ENCODE measurements at regions not wholly inside any gene's neighbourhood (a gene's known extent, or its start where the extent isn't known, plus 50 kb on each side); places are given as distances from the start of the nearest gene placed in this dataset.

DNA sequence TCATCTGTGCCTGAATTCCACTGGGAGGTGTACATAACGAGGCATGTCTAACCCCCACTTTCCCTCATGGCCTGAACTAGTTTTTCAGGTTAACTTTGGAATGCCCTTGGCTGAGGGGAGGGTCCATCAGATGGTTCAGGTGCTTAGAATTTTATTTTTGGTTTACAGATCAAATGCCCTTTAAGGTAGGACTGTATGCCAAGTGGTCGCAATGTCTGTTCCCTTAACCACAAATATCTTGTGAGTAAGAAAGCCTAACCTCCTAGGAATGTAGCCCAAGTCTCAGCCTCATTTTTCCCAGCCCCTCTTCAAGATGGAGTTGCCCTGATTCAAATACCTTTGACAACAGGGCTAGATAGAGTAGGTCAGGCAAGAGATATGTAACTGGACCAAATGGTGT lies 78.4 kb downstream of the RNASET2 start:
- DNase-seq (ENCODE audit: low read depth) = no peak

DNA sequence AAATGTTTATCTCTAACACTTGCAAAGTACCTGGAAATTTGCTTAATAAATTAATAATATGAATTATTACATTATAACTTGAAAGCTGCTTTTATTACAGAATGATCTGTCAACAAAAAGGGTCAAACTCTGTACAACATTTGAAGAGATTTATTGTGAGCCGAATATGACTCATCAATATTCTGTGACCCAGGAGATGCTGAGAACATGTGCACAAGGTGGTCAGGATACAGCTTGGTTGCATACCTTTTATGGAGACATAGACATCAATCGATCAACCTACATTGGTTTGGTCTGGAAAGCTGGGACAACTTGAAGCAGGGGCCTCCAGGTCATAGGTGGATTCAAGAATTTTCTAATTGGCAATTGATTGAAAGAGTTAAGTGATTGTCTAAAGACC lies 79.0 kb downstream of the RNASET2 start:
- no peak for DNase-seq (ENCODE audit: low read depth)

DNA sequence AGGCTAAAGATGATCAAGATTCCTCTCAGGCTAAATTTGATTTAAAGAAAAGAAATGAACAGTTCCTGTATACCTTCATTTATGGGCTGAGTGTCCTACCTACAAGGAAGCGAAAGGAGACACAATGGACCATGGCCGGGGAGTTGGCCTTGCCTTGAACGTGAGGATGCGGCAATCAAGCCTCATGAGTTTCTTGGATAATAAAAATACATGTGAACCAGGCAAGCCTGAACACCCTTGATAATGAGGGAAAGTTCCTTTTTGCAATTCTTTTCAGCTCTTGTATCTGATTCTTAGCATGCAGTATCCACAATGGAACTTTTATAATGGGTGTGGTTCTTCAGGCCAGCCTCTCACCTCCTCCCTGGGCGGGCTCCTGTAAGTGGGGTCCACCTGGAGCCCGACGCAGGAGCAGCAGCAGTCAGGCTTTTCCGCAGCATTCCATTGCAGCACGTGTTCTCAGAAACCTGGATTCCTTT lies 83.8 kb downstream of the RNASET2 start:
- no peak for DNase-seq (ENCODE audit: low read depth)

DNA sequence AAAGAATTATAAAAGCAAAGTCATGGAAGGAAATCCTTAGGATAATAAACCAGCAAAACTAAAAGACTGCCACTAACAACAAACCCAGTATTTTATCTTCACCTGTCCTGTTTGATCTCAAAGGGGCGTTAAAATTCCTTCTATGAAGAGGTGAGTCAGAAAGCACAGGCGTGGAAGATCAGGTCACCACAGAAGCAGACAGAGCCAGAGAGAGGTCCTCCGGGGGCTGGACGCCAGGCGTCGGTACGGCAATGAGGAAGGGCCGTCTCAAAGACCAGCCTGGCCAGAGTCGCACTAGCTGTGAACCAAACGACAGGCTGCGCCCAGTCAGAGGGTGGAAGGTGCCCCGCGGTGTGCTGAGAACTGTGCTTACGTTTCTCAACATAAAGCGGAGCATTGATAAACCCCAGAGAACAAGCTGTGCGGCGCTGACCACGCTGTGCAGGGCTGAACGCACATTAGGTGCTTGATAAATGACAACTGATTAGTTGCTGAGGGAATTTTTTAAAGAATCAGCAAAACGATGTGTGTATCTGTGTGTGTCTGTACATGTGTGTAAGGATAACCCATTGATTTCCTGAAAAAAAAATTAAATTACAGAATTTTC lies 85.6 kb downstream of the RNASET2 start:
- no peak for DNase-seq (ENCODE audit: low read depth)

DNA sequence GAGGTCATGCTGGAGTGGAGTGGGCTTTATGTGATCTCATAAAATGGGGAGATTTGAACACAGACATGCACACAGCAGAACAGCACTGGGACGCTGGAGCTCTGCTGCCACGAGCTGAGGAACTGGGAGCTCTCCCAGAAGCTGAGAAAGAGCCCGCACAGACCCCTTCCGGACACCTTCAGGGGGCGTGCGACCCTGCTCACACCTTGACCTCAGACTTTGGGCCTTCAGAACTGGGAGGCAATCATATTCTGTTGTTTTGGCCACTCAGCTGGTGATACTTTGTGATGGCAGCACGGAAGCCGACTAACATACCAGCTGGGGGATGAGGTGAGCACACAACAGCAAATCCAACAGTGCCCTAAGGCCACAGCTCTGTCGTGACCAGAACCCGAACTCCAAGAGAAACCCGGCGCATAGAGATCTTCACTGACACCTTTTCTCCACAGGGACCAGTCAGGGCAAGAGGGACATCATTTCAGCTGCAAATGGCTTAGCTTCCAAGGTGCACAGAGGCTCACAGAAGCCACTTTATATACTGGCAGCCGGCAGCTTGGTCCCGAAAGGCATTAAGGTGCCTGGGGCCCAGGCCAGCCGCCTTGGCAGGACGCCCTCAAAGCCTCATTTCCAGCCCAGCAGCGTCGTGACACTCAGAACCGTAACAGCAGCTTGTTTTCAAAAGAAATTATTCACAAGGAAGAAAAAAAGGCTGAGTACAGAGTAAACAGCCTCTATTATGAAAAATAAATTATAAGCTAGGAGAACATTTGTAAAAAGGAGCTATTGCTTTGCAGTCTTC lies 89.3 kb downstream of the RNASET2 start:
- no peak for DNase-seq (ENCODE audit: low read depth)

DNA sequence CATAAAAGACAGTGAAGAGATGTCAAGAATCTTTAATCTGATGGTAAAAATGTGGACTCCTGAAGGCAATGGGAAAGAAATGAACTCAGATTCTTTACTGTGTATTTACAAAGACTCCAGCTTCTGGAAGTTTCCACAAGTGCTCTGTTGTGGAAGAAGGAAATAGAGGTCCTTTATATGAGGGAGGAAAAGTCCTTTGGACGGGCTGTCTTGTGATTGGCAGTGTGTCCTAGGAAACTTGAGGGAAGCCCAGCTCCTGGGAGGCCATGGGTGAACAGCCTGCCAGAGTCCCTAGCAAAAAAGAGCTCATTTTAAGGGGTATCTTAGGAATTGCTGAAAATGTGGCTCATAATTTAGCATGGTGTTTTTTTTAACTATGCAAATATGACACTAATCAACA lies 92.0 kb downstream of the RNASET2 start:
- DNase-seq (ENCODE audit: low read depth) = no peak

DNA sequence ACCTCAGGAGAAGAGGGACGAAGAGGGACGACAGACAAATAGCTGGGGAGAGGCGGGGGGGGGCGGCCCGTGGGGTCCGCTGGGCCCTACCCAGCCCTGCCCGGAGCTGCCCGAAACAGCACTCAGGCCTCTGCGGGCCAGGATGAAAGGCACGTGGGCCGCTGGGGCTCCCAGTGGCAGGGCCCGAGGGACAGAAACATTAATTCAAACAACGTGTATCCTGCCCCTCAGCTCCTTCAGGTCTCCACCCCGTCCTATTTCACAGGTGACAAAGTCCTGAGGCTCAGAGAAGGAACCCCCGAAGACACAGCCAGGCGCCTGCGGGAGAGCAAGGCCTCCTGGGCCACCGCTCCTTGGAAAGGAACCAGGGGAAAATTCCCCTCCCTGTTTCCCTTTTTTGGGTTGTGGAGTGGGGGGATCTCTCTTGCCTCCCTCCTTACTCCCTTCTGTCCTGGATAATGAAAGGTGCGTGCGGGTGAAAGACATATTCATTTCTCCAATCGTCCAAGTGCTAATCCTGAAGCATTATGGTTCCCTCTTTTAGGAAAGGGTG lies 93.3 kb downstream of the RNASET2 start:
- no peak for DNase-seq (ENCODE audit: low read depth)

DNA sequence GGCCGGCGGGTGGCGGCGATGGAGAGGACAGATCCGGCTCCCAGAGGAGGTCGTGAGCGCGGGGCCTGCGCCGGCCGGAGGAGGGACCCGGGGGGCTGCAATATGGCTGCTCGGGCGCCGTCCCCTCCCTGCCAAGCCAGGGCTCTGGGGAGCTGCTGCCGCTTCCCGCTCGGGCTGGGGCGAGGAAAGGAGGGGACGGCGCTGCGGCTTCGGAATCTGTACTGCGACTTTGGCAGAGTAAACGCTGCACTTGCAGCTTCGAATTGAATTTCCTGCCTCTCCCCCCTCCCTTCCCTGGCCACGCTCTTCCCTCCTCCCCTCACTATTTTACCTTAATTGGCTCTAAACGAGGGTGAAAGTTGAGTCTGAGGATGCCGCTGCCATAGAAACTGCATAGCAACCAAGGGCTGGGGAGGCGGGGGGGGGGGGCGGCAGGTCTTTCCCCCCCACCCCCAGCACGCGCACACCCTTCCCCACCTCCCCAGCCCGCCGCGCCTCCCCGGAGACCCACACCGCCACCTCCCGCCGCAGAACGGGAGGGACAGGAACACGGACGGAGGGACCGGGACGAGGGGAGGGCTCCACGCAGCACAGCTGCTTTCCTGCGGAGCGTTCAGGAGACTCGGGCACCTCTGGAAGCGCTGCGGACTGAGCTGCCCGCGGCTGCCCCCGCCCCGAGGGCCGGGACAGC lies 93.9 kb downstream of the RNASET2 start:
- no peak for DNase-seq (ENCODE audit: low read depth)

DNA sequence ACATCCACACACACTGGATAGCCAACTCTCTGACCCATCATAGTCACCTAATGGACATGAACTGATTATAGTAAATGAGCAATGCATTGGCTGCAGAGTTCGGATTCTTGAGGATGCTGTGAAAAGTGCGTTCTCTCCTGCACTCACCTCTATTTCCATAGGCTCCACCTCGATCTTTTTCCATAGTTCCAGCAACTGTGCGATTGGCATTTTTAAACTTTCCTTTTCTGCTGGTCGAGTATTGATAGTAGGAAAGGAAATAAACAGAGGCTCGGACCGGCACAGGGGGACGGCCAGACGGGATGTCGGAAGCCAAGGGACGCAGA lies 94.4 kb downstream of the RNASET2 start:
- DNase-seq (ENCODE audit: low read depth) = no peak

DNA sequence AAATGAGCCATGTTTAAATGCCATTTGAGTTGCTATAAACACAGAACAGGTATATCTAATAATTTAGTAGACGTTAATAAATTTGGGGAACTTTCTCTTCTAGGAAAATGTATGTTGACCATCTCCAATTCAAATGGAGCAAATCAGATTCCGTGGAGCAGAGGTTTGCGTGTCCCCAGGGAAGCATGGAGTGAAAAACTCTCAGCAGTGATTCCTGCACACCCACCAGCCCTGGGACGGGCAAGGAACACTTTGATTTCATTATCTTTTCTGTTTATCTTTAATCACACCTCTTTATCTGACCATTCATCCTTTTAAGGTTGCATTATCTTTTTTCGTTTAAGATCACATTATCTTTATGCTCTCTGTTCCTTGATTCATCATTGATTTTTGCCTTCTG lies 95.0 kb downstream of the RNASET2 start:
- DNase-seq (ENCODE audit: low read depth) = no peak

DNA sequence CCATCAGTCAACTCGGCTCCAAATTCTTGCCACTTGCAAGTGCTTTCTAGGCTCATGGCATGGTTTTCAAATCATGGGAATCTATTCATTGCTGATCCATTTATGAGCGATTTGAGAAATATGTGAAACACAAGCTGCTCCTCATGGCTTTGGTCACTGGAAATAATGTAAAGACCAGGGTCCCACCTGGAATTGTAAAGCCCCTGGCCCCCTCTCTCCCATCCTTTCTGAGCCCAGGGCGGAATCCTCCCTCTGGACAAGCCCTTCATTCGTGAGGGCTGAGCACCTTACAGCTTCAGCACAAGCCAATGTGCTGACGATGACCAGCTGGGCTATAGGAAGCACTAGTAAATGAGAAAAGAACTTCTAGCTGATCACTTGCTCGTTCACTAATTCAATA lies 96.0 kb downstream of the RNASET2 start:
- no peak for DNase-seq (ENCODE audit: low read depth)

DNA sequence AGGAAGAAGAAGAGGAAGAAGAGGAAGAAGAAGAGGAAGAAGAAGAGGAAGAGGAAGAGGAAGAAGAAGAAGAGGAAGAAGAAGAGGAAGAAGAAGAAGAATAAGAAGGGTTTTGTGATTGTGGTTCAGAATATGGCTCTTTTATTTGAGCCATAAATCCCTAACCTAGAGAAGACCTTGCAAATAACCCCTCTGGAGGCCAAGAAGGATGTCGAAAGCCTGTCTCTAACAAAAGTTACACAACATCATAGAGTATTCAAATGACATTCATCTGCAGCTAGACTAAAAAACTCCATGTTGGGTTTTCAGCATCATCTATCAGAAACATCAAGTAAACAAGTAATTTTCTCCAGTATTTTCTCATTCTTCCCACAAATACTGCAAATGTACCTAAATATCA lies 100.9 kb downstream of the RNASET2 start:
- no peak for DNase-seq (ENCODE audit: low read depth)

DNA sequence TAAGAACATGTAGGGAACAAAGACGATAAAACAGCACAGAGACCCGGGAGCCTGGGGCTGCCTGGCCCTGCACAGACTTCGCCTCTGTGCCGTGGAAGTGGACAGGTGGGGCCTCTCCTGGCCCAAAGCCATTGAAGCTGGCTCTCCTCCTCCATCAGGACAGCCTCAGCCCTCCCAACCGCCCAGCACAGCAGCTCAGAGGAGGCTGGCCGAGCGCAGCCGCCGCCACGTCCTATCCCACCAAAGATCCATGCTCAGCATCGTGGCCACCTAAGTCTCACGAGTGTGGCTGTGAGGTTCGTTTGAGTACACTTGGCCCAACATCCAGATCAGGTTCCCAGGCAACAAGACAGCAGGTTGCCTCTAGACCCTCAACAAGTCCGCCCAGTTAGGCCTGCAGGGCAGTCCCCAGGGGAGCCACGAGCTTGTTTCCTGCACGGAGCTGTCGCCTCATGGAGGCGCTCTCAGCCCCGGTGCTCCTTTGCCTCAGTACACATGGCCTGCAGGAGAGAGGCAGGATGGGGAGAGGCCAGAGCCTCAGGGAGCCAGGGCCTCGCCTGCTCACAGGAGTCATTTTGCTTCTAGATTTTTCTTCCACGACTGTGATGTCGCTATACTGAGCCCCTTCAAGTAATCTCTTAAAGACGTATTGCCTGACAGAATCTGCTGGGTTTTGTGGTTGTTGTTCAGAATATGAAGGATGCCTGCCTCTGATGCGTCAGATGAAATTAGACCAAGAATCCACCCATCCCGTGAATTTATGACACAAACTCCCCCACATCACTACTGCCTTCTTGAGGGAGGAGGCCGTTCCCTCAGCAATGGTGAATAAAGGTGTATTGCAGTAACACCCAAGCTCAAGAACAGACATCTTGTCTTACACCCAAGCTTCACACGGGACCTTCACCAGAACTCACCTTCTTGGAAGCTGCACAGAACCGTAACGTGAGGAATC lies 102.7 kb downstream of the RNASET2 start:
- no peak for DNase-seq (ENCODE audit: low read depth)

DNA sequence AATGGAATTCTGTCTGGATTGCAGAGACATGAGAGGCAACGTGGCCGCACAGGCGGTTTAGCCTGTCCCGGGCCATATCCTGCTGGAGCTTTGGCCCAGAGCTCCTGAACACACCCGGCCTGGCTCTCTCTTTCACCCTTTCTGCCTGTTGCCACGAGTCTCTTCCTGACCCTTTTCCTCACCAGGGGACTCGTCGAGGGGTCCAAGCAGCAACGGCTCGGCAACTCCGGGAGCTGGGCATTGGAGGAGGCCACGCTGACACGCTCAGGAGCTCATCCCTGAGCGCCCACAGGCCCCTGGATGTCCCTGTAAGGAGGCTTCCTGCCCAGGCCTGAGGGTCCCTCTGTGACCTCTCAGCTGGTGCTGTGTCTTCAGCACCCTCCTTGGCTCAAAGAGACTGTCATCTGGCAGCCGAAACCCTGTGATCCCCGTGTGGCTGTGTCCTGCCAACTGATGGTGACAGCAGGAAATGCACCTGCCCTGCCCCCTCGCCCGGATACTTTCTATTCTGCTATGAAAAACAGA lies 103.8 kb downstream of the RNASET2 start:
- no peak for DNase-seq (ENCODE audit: low read depth)

DNA sequence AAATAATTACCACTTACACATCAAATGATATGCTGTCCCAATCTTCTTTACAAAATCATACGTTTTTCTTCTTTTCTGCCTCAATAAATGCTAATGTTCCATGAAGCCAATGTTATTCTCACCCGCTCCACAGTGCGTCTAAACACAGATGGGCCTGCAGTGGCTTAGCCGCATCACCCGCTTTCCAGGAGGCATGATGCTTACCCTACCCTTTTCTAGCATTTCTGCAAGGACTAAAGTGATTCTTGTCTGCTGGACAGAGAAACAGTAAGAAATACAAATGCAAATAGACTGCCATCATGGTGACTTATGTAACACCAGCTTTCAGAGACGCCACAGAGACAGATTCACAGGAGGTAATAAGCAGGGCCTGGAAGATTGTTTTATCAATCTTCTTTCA lies 104.4 kb downstream of the RNASET2 start:
- DNase-seq (ENCODE audit: low read depth) = no peak

DNA sequence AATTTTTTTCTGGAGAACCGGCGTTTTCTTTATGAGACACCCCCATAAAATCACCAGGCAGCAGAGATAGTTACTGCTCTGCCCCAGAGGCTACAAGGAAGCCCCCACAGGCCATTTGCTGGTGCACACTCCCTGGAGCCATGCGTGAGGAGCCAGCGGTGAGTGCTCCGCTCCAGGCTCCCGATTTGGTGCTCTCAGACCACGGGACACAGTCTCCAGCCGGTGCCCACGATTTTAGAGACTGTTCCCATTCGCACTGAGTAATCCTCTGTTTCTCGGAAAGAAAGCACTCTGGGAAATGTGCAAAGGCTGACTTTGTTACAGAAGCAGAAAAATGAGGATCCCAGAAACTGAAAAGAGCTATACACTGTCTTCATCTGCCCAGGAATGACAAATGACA lies 104.9 kb downstream of the RNASET2 start:
- DNase-seq (ENCODE audit: low read depth) = no peak

DNA sequence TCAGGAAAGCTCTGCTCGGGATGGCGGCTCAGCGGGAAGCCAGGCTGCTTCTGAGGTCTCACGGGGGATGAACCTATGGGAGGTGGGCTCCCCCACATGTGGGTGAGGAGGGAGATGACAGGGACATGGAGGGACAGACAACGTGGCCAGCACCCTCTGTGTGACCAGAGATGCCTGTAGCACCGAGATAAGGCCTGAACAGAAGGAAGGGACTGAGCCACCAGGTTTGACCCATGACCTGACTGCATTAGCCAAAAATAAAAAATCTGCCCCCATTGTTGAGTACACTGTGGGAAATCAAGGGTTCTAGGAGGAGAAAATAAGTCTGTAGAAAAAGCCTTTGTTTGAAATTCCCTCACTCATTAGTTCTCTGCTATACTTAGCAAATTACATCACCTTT lies 105.7 kb downstream of the RNASET2 start:
- no peak for DNase-seq (ENCODE audit: low read depth)

DNA sequence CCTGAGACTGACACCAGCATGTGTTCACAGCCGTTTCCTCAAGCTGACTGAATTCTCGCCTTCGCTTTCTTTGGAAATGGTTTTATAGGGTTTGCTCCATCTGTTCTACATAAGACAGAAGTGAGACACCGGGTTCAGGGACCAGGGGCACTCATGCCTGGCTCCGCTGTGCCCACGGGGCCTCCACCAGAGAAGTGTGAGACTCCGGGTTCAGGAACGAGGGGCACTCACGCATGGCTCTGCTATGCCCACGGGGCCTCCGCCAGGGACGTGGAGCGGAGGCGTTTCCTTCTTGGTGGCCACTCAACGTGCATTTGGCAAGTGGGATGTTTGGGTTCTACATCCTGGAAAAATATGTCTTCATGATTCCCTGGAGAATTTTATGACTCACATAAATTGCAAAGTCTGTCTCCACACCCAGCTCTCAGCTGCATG lies 106.6 kb downstream of the RNASET2 start:
- DNase-seq (ENCODE audit: low read depth) = no peak

DNA sequence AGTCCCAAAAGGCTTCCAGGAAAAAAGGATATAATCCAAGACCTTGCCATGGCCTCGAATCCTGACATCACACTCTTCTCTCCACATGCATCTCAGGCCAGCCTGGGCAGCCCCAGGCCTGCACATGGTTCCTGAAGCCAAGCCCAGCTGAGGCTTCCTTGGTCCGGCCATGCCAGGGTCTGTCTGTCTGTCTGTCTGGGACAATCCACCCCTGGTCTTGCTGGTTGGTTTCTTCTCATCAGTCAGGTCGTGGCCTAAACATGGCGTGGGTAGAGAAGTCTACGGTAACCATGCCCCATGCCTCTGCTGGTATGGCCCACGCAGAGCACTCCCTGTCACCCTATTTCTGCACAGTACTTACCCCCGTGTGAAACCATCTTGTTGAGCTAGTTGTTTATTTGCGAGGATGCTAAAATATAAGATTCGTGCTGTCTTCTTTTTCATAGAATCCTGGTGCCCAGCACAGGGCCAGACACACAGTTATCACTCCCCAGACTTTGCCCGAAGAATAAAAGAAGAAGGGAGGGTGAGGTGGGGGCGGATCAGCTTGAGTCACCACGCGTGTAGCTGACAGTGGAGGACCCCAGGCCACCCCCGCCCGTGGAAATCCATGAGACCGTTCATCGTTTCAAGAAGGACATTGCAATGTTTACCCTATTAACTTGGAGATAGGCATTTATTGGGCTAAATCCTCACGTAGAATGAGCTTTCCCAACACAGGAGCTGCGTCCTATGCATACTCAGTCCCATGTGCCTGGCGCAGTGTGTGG lies 107.2 kb downstream of the RNASET2 start:
- DNase-seq (ENCODE audit: low read depth) = no peak
